ENCODE measurements at regions not wholly inside any gene's neighbourhood (a gene's known extent, or its start where the extent isn't known, plus 50 kb on each side); places are given as distances from the start of the nearest gene placed in this dataset.

- TF ChIP-seq CTCF (IDR thresholded peaks at IDR 0.05) (no peak), POLR2A (IDR thresholded peaks at IDR 0.05) (no peak)
These were observed 477.5 kb downstream of the GJA1 start for GRCh38 chr6:121912905-121913304.

Data from ovary (tissue), 3 donors.